Brain microvascular endothelial cell (primary cell): ENCODE measurements at regions not wholly inside any gene's neighbourhood (a gene's known extent, or its start where the extent isn't known, plus 50 kb on each side); places are given as distances from the start of the nearest gene placed in this dataset.

Experiments used
- DNase-seq: peaks from one replicate; pipeline ENCODE4 v3.0.0-alpha.2; 2020
- H3K27ac ChIP-seq: fragments of 250-450 bp; sonication (Bioruptor Pico); 2 replicates; pipeline ENCODE4 v1.5.1; 2020; ENCODE audit warnings: mild to moderate bottlenecking, moderate library complexity
- H3K27me3 ChIP-seq: fragments of 250-450 bp; sonication (Bioruptor Pico); replicated peaks from 2 replicates; pipeline ENCODE4 v1.5.1; 2020; ENCODE audit warnings: mild to moderate bottlenecking
- H3K36me3 ChIP-seq: fragments of 250-450 bp; sonication (Bioruptor Pico); replicated peaks from 2 replicates; pipeline ENCODE4 v1.5.1; 2020; ENCODE audit warnings: mild to moderate bottlenecking
- H3K4me3 ChIP-seq: 2 replicates; pipeline ENCODE4 v1.5.1; 2011; ENCODE audit warnings: low read depth, mild to moderate bottlenecking, control low read depth, low read length, moderate library complexity
- in situ Hi-C: cut with HindIII; loops from 2 replicates; pipeline ENCODE4 v1.10.0; 2017; ENCODE audit warnings: low sequenced_read_pairs, low pct_ligation_motif_present
- TF ChIP-seq, protein P1 (sequence below): IDR thresholded peaks from 2 replicates; pipeline ENCODE4 v1.5.1; 2011; ENCODE audit warnings: low read depth, mild to moderate bottlenecking, moderate library complexity, low read length, control low read depth, inconsistent platforms; ENCODE audit errors: missing control alignments

DNA sequence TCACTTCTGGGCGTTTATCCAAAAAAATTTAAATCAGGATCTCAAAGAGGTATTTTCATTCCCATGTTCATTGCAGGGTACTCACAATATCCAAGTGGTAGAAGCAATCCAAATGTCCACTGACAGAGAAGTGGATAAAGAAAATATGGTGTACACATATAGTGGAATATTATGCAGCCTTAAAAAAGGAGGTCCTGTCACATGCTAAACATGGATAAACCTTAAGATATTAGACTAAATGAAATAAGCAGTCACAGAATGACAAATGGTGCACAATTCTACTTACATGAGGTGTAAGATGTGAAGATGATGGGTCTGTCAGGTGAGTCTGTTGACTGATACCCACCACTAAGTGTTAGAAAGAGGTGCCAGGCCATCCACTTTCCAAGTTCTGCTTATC, 140.6 kb downstream of the THNSL2 start:
- no peak overlapping the region for H3K27ac ChIP-seq

DNA sequence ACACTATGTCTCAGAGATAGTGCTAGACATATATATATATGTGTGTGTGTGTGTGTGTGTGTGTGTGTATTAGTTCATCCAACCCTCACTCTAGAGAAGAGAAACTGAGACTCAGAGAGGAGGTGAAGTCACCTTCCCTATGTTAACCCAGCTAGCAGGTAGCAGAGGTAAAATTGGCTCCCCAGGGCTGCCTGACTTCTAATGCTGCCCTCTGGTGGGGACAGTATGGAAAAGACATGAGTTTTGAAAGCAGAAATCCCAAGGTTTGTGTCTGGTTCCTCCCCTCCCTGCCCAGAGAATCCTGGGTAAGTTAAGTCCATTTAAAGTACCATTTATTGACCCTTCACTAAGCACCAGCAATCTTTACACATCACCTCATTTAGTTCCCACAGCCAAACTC, 137.7 kb downstream of the THNSL2 start:
- no peak overlapping the region for H3K4me3 ChIP-seq
- in situ Hi-C loops, result no loop called here
- no peak overlapping the region for H3K27ac ChIP-seq
- H3K27me3 ChIP-seq, result no peaks in the 10 kb centered on the region
- no peaks in the 10 kb centered on the region for H3K36me3 ChIP-seq
- TF ChIP-seq, protein P1, sequence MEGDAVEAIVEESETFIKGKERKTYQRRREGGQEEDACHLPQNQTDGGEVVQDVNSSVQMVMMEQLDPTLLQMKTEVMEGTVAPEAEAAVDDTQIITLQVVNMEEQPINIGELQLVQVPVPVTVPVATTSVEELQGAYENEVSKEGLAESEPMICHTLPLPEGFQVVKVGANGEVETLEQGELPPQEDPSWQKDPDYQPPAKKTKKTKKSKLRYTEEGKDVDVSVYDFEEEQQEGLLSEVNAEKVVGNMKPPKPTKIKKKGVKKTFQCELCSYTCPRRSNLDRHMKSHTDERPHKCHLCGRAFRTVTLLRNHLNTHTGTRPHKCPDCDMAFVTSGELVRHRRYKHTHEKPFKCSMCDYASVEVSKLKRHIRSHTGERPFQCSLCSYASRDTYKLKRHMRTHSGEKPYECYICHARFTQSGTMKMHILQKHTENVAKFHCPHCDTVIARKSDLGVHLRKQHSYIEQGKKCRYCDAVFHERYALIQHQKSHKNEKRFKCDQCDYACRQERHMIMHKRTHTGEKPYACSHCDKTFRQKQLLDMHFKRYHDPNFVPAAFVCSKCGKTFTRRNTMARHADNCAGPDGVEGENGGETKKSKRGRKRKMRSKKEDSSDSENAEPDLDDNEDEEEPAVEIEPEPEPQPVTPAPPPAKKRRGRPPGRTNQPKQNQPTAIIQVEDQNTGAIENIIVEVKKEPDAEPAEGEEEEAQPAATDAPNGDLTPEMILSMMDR, result peak; percentile 40
- no peak for DNase-seq

More for the DNA sequence above, 140.6 kb downstream of the THNSL2 start:
- H3K36me3 ChIP-seq, result no peaks in the 10 kb centered on the region
- H3K4me3 ChIP-seq, result no peak overlapping the region
- TF ChIP-seq, protein P1, result no peak
- H3K27me3 ChIP-seq, result no peaks in the 10 kb centered on the region
- DNase-seq, result no peak
- in situ Hi-C loops, result no loop called here

DNA sequence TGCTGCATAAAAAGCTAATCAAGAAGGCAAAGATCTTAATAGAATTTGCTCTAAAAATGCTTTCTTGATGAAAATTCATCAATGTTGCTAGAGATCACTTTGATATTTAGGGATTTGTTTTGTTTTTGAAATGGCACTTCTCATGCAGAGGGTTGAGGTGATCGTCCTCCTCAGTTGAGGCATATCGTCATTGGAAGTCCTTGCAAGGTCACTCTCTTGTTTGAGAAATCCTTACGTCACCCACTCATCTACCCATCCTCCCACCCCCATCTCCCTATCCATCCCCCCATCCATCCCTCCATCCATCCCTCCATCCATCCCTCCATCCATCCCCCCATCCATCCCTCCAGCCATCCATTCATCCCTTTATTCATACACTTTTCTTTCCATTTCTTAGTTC, 133.7 kb downstream of the THNSL2 start:
- TF ChIP-seq, protein P1, result no peak
- DNase-seq, result no peak
- H3K36me3 ChIP-seq, result no peaks in the 10 kb centered on the region
- no peak overlapping the region for H3K4me3 ChIP-seq
- H3K27ac ChIP-seq, result no peak overlapping the region
- in situ Hi-C loops, result no loop called here
- no peaks in the 10 kb centered on the region for H3K27me3 ChIP-seq

DNA sequence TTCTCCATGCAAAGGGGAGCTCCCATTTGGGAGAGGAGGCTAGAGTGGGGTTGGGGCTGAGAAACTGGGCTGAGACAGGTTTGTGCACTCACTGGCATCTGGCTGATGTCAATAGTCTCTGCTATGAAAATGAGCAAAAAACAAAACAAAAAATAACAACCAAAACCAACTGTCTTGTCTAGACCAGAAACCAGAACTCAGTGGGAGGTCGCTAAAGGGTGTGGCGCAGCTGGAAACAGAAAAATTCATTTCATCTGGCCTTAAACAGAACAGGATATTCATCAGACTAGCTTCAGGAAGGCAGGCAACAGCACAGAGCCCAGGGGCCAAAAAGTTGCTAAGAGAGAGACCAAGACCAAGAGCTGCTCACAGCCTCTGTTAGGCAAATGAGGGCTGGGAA, 126.1 kb downstream of the THNSL2 start:
- in situ Hi-C loops, result no loop called here
- no peak for DNase-seq
- H3K27ac ChIP-seq, result no peak overlapping the region
- TF ChIP-seq, protein P1, result no peak
- no peaks in the 10 kb centered on the region for H3K27me3 ChIP-seq
- H3K36me3 ChIP-seq, result no peaks in the 10 kb centered on the region
- H3K4me3 ChIP-seq, result no peak overlapping the region

DNA sequence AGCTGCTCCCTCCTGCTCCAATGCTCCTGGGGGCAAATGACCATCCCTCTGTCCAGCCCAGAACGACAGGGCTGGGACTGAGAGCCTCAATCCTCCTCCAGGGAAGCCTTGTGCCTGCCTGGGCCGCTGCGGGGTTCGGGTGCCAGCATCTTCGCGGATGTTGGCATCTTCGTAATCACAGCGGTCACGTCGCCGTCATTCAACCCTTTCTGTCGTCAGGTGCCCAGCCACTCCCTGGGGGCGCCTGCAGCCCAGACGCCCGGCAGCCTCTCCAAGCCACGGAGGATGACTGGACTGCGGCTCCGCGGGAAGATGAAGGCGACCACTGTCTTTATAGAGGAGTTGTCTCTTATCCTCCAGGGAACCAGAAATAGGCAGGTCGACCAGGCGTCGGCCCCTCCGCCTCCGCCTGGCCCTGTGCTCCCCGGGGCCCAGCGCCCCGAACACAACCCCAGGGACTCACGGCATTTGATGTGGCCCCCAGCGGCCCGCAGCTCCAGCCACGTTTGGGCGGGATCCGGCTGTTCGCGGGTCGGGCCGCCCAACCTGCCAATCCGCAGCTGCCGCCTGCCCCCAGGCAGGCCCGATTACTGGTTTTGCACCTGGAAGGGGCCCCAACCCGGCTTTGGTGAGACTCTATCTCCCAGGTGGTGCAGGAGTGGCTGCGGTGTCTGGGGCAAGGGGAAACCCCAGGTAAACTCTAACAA, 113.9 kb downstream of the THNSL2 start:
- H3K4me3 ChIP-seq, result no peak overlapping the region
- H3K36me3 ChIP-seq, result no peaks in the 10 kb centered on the region
- TF ChIP-seq, protein P1, result no peak
- no peak for DNase-seq
- H3K27me3 ChIP-seq, result peaks cover 2% of the 10 kb centered on the region
- no peak overlapping the region for H3K27ac ChIP-seq
- in situ Hi-C loops, result no loop called here
